SK-N-SH (cell line): ENCODE measurements at regions not wholly inside any gene's neighbourhood (a gene's known extent, or its start where the extent isn't known, plus 50 kb on each side); places are given as distances from the start of the nearest gene placed in this dataset.

Source experiments
- CTCF ChIA-PET: fragments of 300-600, 350-600 bp; formaldehyde crosslinking; extraction: SDS; loops from one replicate; lab custom pipeline; 2021; lab: Yijun Ruan, JAX
- POLR2A ChIA-PET: fragments of 350-600 bp; sonication (Branson Sonifier 250); formaldehyde crosslinking; extraction: SDS; loops from one replicate; lab custom pipeline; 2020; ENCODE audit warnings: antibody characterized with exemption, inconsistent platforms; lab: Yijun Ruan, JAX
- DNase-seq: peaks from one replicate; pipeline ENCODE4 v3.0.0; 2012
- H2AFZ ChIP-seq: fragments of 200-600 bp; sonication (generic); 2 replicates; pipeline ENCODE4 v1.8.1; 2016; ENCODE audit warnings: antibody characterized with exemption, mild to moderate bottlenecking, low read depth
- H3F3A ChIP-seq: fragments of 200-600 bp; sonication (generic); replicated peaks from 2 replicates; pipeline ENCODE3; 2016; ENCODE audit warnings: antibody characterized with exemption, mild to moderate bottlenecking; ENCODE audit not compliant: insufficient read depth
- H3K27ac ChIP-seq, 2 experiments: fragments of 200-500 bp in 1 of 2; fragments of 200-600 bp in 1 of 2; sonication (Bioruptor generic) in 1 of 2; sonication (generic), shearing (Covaris generic) in 1 of 2; 2 replicates each; pipeline versions ENCODE4 v1.5.1 to v1.6.1; 2014 to 2016; ENCODE audit warnings: low read depth in 2 of 2, inconsistent platforms in 1 of 2, low read length in 1 of 2, mild to moderate bottlenecking in 1 of 2, mixed read lengths in 1 of 2
- H3K27me3 ChIP-seq: fragments of 200-600 bp; sonication (generic), shearing (Covaris generic); 2 replicates; pipeline ENCODE4 v1.6.1; 2016; ENCODE audit warnings: mixed run types; ENCODE audit not compliant: insufficient read depth
- H3K36me3 ChIP-seq, 2 experiments: fragments of 200-500 bp in 1 of 2; fragments of 200-600 bp in 1 of 2; sonication (Bioruptor generic) in 1 of 2; sonication (generic) in 1 of 2; replicated peaks in 1 of 2; 2 replicates each; pipeline versions ENCODE3 to v1.5.1; 2014 to 2016; ENCODE audit warnings: low read length in 1 of 2, mild to moderate bottlenecking in 1 of 2; ENCODE audit not compliant: insufficient read depth in 2 of 2, control insufficient read depth in 1 of 2
- H3K4me1 ChIP-seq, 2 experiments: fragments of 200-500 bp in 1 of 2; fragments of 200-600 bp in 1 of 2; sonication (Bioruptor generic) in 1 of 2; sonication (generic), shearing (Covaris generic) in 1 of 2; 2 replicates each; pipeline versions ENCODE4 v1.5.1 to v1.6.1; 2014 to 2016; ENCODE audit warnings: low read depth in 1 of 2, low read length in 1 of 2, mixed run types in 1 of 2; ENCODE audit not compliant: insufficient read depth in 2 of 2, control insufficient read depth in 1 of 2
- H3K4me2 ChIP-seq: fragments of 200-600 bp; sonication (generic), shearing (Covaris generic); 2 replicates; pipeline ENCODE4 v1.6.1; 2017; ENCODE audit warnings: mixed run types
- H3K4me3 ChIP-seq, 2 experiments: fragments of 200-500 bp in 1 of 2; fragments of 200-600 bp in 1 of 2; sonication (Bioruptor generic) in 1 of 2; sonication (generic), shearing (Covaris generic) in 1 of 2; 2 replicates each; pipeline versions ENCODE4 v1.5.1 to v1.8.1; 2014 to 2016; ENCODE audit warnings: low read depth in 2 of 2, inconsistent platforms in 1 of 2, low read length in 1 of 2, mild to moderate bottlenecking in 1 of 2, mixed read lengths in 1 of 2, moderate library complexity in 1 of 2
- H3K79me2 ChIP-seq: fragments of 200-600 bp; sonication (generic); 2 replicates; pipeline ENCODE4 v1.8.1; 2017; ENCODE audit warnings: mild to moderate bottlenecking; ENCODE audit not compliant: insufficient read depth
- H3K9ac ChIP-seq: fragments of 200-600 bp; sonication (generic); 2 replicates; pipeline ENCODE4 v1.6.1; 2017; ENCODE audit warnings: mixed run types
- H3K9me2 ChIP-seq: fragments of 200-600 bp; sonication (generic); 2 replicates; pipeline ENCODE4 v1.6.1; 2017; ENCODE audit warnings: mixed run types
- H3K9me3 ChIP-seq: fragments of 200-600 bp; sonication (generic); 2 replicates; pipeline ENCODE4 v1.6.1; 2017; ENCODE audit warnings: mixed run types, mild to moderate bottlenecking, moderate library complexity
- H4K20me1 ChIP-seq: fragments of 200-600 bp; sonication (generic); 2 replicates; pipeline ENCODE4 v1.6.1; 2017; ENCODE audit warnings: mild to moderate bottlenecking, mixed run types; ENCODE audit not compliant: insufficient read depth
- FOSL2 ChIP-seq: IDR thresholded peaks from 2 replicates; pipeline ENCODE4 v1.4.0; 2012; ENCODE audit warnings: low read depth, mild to moderate bottlenecking, moderate library complexity, borderline replicate concordance
- GATA2 ChIP-seq: sonication (generic); formaldehyde crosslinking; IDR thresholded peaks from 2 replicates; pipeline ENCODE4 v1.5.0; 2020; ENCODE audit warnings: mild to moderate bottlenecking, missing genetic modification reagents
- IRF3 ChIP-seq: fragments of 150-350 bp; IDR thresholded peaks from 2 replicates; pipeline ENCODE4 v1.6.1; 2016; ENCODE audit warnings: mild to moderate bottlenecking, low read depth, low read length
- MEF2A ChIP-seq: IDR thresholded peaks from 2 replicates; pipeline ENCODE4 v1.4.0; 2012; ENCODE audit warnings: low read depth, borderline replicate concordance
- PBX3 ChIP-seq: IDR thresholded peaks from 2 replicates; pipeline ENCODE4; 2012
- POLR2AphosphoS5 ChIP-seq: IDR thresholded peaks from 2 replicates; pipeline ENCODE4 v1.6.1; 2012; ENCODE audit warnings: low read depth, low read length
- RAD21 ChIP-seq: IDR thresholded peaks from 2 replicates; pipeline ENCODE4 v1.6.1; 2012; ENCODE audit warnings: mild to moderate bottlenecking, low read length
- RCOR1 ChIP-seq: fragments of 150-350 bp; IDR thresholded peaks from 2 replicates; pipeline ENCODE4 v1.6.1; 2017; ENCODE audit warnings: antibody characterized with exemption, low read length
- RXRA ChIP-seq: IDR thresholded peaks from 2 replicates; pipeline ENCODE4 v1.4.0; 2012; ENCODE audit warnings: low read depth, mild to moderate bottlenecking, borderline replicate concordance
- SIN3A ChIP-seq: IDR thresholded peaks from 2 replicates; pipeline ENCODE4 v1.6.1; 2012; ENCODE audit warnings: low read depth, mild to moderate bottlenecking, low read length, moderate library complexity, borderline replicate concordance
- SMC3 ChIP-seq: IDR thresholded peaks from 2 replicates; pipeline ENCODE4 v1.6.1; 2012; ENCODE audit warnings: low read depth, low read length, improper control_type of control experiment
- TAF1 ChIP-seq: IDR thresholded peaks from 2 replicates; pipeline ENCODE4 v1.6.1; 2012; ENCODE audit warnings: low read depth, mild to moderate bottlenecking, low read length, moderate library complexity, borderline replicate concordance
- USF1 ChIP-seq: IDR thresholded peaks from 2 replicates; pipeline ENCODE4 v1.4.0; 2012; ENCODE audit warnings: low read depth, borderline replicate concordance
- ZBTB33 ChIP-seq: IDR thresholded peaks from 2 replicates; pipeline ENCODE4 v1.4.0; 2012; ENCODE audit warnings: low read depth, borderline replicate concordance
- WGBS: methylation state at CpG from one replicate; pipeline ENCODE4 v1.1.6; 2017; ENCODE audit warnings: low lambda C conversion rate; 5-methylcytosine and 5-hydroxymethylcytosine counted together

- no peak overlapping the region for H3K4me2 ChIP-seq
- no peaks in the 10 kb centered on the region for H3K79me2 ChIP-seq
- 25% methylated on average over 1 of the region's 1 CpG for WGBS
- H3K27me3 ChIP-seq, result no peaks in the 10 kb centered on the region
- H3K9ac ChIP-seq, result no peak overlapping the region
- H4K20me1 ChIP-seq, result no peaks in the 10 kb centered on the region
- no peak overlapping the region for H3K4me3 ChIP-seq
- H3K36me3 ChIP-seq, result peaks cover 2 to 52% of the 10 kb centered on the region in 2 experiments
- no peaks in the 10 kb centered on the region; the same call in 1 of the 2 replicates for H3K9me3 ChIP-seq
- peaks cover 15% of the 10 kb centered on the region for H3F3A ChIP-seq
- no peak overlapping the region for H2AFZ ChIP-seq
- peaks cover 11 to 14% of the 10 kb centered on the region in 2 experiments; a peak in 3 of 4 replicates for H3K4me1 ChIP-seq
- ChIA-PET CTCF (interaction anchor here (0.9 to 1.4 kb wide), 2 partner anchors 14 to 54 kb away, joined by 4 read pairs; no protein-coding TSS in a partner anchor), POLR2A (no interaction called here)
- DNase-seq, result no peak
- peak overlapping the region in 1 of 2 experiments; percentile 41; a peak in 2 of 4 replicates for H3K27ac ChIP-seq
- TF ChIP-seq IRF3, result no peak
- no peak for TF ChIP-seq PBX3
- TF ChIP-seq ZBTB33, result no peak
- TF ChIP-seq USF1, result no peak
- no peak for TF ChIP-seq SMC3
- no peaks in the 10 kb centered on the region for H3K9me2 ChIP-seq
Observed at GRCh38 chr1:198848649-198849048, 209.8 kb downstream of the PTPRC start.

- POLR2A ChIA-PET, result no interaction called here
- Histone ChIP-seq H3K9me2 (no peaks in the 10 kb centered on the region), H3K27me3 (no peaks in the 10 kb centered on the region), H3K4me2 (no peak overlapping the region), H3K36me3 (peaks cover 2 to 56% of the 10 kb centered on the region in 2 experiments), H3K4me3 (no peak overlapping the region), H3K79me2 (no peaks in the 10 kb centered on the region), H4K20me1 (no peaks in the 10 kb centered on the region), H2AFZ (no peak overlapping the region), H3F3A (peaks cover 15% of the 10 kb centered on the region), H3K9ac (no peak overlapping the region), H3K4me1 (peaks cover 11 to 14% of the 10 kb centered on the region in 2 experiments; a peak in 3 of 4 replicates), H3K9me3 (no peaks in the 10 kb centered on the region; the same call in 1 of the 2 replicates), H3K27ac (no peak overlapping the region; a peak in 1 of 4 replicates)
- no peak for DNase-seq
- 91% methylated on average over 2 of the region's 2 CpGs for WGBS
- TF ChIP-seq RXRA, result no peak
- TF ChIP-seq POLR2AphosphoS5, result no peak
- no peak for TF ChIP-seq MEF2A
- TF ChIP-seq TAF1, result no peak
- no peak for TF ChIP-seq SIN3A
- no peak for TF ChIP-seq GATA2
- TF ChIP-seq RCOR1, result no peak
- TF ChIP-seq FOSL2, result no peak
- no peak for TF ChIP-seq IRF3
- TF ChIP-seq RAD21, result no peak
- CTCF ChIA-PET, result interaction anchor here (1.4 kb wide), 1 partner anchor 53 kb away, joined by 4 read pairs; no protein-coding TSS in a partner anchor
Observed at GRCh38 chr1:198849093-198849492, 210.3 kb downstream of the PTPRC start.
